H1 (cell line): ENCODE measurements at regions not wholly inside any gene's neighbourhood (a gene's known extent, or its start where the extent isn't known, plus 50 kb on each side); places are given as distances from the start of the nearest gene placed in this dataset.

Experiments
- ATF3 ChIP-seq: IDR thresholded peaks from 2 replicates; pipeline ENCODE4 v1.6.1; 2011; ENCODE audit warnings: low read depth, mild to moderate bottlenecking, low read length; ENCODE audit not compliant: insufficient read depth
- CREB1 ChIP-seq: IDR thresholded peaks from 2 replicates; pipeline ENCODE4 v1.6.1; 2012; ENCODE audit warnings: inconsistent platforms
- SIN3A ChIP-seq, 2 experiments: IDR thresholded peaks in 1 of 2; conservative IDR thresholded peaks in 1 of 2; 2 replicates each; pipeline ENCODE4 v1.6.1; 2011 to 2012; ENCODE audit warnings: low read length in 2 of 2, improper control_type of control experiment in 1 of 2, low read depth in 1 of 2, mild to moderate bottlenecking in 1 of 2

- TF ChIP-seq CREB1: no peak
- no peak for TF ChIP-seq SIN3A (conservative IDR thresholded peaks at IDR 0.05 in 1 of 2, IDR thresholded peaks at IDR 0.05 in 1 of 2; ENCODE audit: low read depth in 1 of 2, low read length in 2 of 2)
- no peak for TF ChIP-seq ATF3
Measured at GRCh38 chr2:237171881-237172280, 86.2 kb downstream of the COPS8 start (continued).
